Stomach (tissue), 8 donors: ENCODE measurements at regions not wholly inside any gene's neighbourhood (a gene's known extent, or its start where the extent isn't known, plus 50 kb on each side); places are given as distances from the start of the nearest gene placed in this dataset.

Experiments
- DNase-seq, 2 donors: peaks; one replicate each; pipeline versions ENCODE4 v3.0.0 to v3.0.0-alpha.2; 2013 to 2019
- H3K27ac ChIP-seq, 5 donors: fragments of 200-600 bp in 4 of 5; sonication (generic) in 4 of 5; one replicate each; pipeline ENCODE4 v1.5.1; 2013 to 2019; ENCODE audit warnings: mild to moderate bottlenecking in 1 of 5, moderate library complexity in 1 of 5
- H3K27me3 ChIP-seq, 3 donors: fragments of 200-600 bp; sonication (generic); one replicate each; pipeline ENCODE4 v1.5.1; 2017 to 2019; ENCODE audit warnings: mixed run types in 1 of 3
- H3K36me3 ChIP-seq, 4 donors: fragments of 200-600 bp; sonication (generic); 1 replicate in 3 of 4; 2 replicates in 1 of 4; pipeline ENCODE4 v1.5.1; 2016 to 2019
- H3K4me1 ChIP-seq, 4 donors: fragments of 200-600 bp; sonication (generic); one replicate each; pipeline ENCODE4 v1.5.1; 2016 to 2019
- H3K4me3 ChIP-seq, 4 donors: fragments of 200-600 bp; sonication (generic) in 3 of 4; one replicate each; pipeline ENCODE4 v1.5.1; 2016 to 2019; ENCODE audit warnings: mild to moderate bottlenecking in 1 of 4
- H3K9me3 ChIP-seq, 4 donors: fragments of 200-600 bp; sonication (generic); one replicate each; pipeline ENCODE4 v1.5.1; 2016 to 2019
- CTCF ChIP-seq, 7 experiments: fragments of 450-650 bp in 4 of 7; fragments of 200-600 bp in 3 of 7; sonication (generic) in 3 of 7; IDR thresholded peaks; one replicate each; pipeline ENCODE4 v1.5.1; 2016 to 2019; ENCODE audit warnings: antibody characterized with exemption in 7 of 7, control low read depth in 2 of 7, mild to moderate bottlenecking in 1 of 7
- EP300 ChIP-seq: sonication (generic); formaldehyde crosslinking; IDR thresholded peaks from one replicate; pipeline ENCODE4 v1.6.1; 2017; ENCODE audit warnings: antibody characterized with exemption
- POLR2A ChIP-seq, 4 donors: fragments of 450-650 bp; IDR thresholded peaks; one replicate each; pipeline ENCODE4 v1.6.1; 2016; ENCODE audit warnings: antibody characterized with exemption in 4 of 4, control low read depth in 2 of 4, mild to moderate bottlenecking in 1 of 4, moderate library complexity in 1 of 4
- POLR2AphosphoS5 ChIP-seq, 3 donors: sonication (generic); formaldehyde crosslinking; IDR thresholded peaks; one replicate each; pipeline ENCODE4 v1.6.1; 2016; ENCODE audit warnings: antibody characterized with exemption in 3 of 3
- WGBS, 5 donors: extraction: QIAGEN DNeasy Blood & Tissue Kit in 3 of 5; methylation state at CpG; one replicate each; pipeline versions ENCODE4 v1.1.5 to v1.1.7; 2013 to 2018; 5-methylcytosine and 5-hydroxymethylcytosine counted together
- intact Hi-C: fragments of 100-400 bp; cut with DNase I; formaldehyde crosslinking; loops from one replicate; pipeline ENCODE4 v1.15.1; 2023; ENCODE audit warnings: low total_unique reads
- small RNA-seq, 4 donors: library from RNA; depleted of rRNA; stranded (forward); fragments of <200 nt; gene quantifications; one replicate each; pipeline ENCODE3, GENCODE V24; 2016
- donor health status: healthy with polysubstance abuse.
- donor health status: Bipolar disorder and iron deficiency.
- donor health status: healthy.

GRCh38 chr6:127053032-127053874 lies 65.2 kb upstream of the RSPO3 start:
- Histone ChIP-seq H3K4me3 (no peak overlapping the region), H3K27me3 (no peaks in the 10 kb centered on the region), H3K36me3 (no peaks in the 10 kb centered on the region), H3K27ac (no peak overlapping the region), H3K4me1 (no peaks in the 10 kb centered on the region), H3K9me3 (no peaks in the 10 kb centered on the region)
- 52 to 66% (median 62%) methylated on average over 2 of the region's 2 CpGs for WGBS, 5 donors
- intact Hi-C loops, result no loop called here
- no peak for TF ChIP-seq CTCF (IDR thresholded peaks at IDR 0.05)
- no peak for TF ChIP-seq POLR2A (IDR thresholded peaks at IDR 0.05)
- no peak for TF ChIP-seq POLR2AphosphoS5 (IDR thresholded peaks at IDR 0.05)
- no peak for TF ChIP-seq EP300
- DNase-seq, result no peak

- no peak overlapping the region for H3K27ac ChIP-seq
- no peaks in the 10 kb centered on the region for H3K27me3 ChIP-seq
- H3K9me3 ChIP-seq, result no peaks in the 10 kb centered on the region
- intact Hi-C loops, result no loop called here
- no peaks in the 10 kb centered on the region for H3K36me3 ChIP-seq
- 42 to 50% (median 47%) methylated on average over 1 of the region's 1 CpG for WGBS, 5 donors
- no peak overlapping the region for H3K4me3 ChIP-seq
- no peak for DNase-seq
- no peaks in the 10 kb centered on the region for H3K4me1 ChIP-seq
- TF ChIP-seq EP300, result no peak
- no peak for TF ChIP-seq POLR2AphosphoS5 (IDR thresholded peaks at IDR 0.05)
- TF ChIP-seq CTCF (IDR thresholded peaks at IDR 0.05), result no peak
- no peak for TF ChIP-seq POLR2A (IDR thresholded peaks at IDR 0.05)
These were observed 64.6 kb upstream of the RSPO3 start for GRCh38 chr6:127053875-127054235.

- DNase-seq, result no peak
- Histone ChIP-seq H3K4me3 (no peak overlapping the region), H3K9me3 (peaks cover 0 to 13% (median 4%) of the 10 kb centered on the region in 4 donors), H3K36me3 (no peaks in the 10 kb centered on the region), H3K27ac (no peak overlapping the region), H3K27me3 (no peaks in the 10 kb centered on the region), H3K4me1 (no peaks in the 10 kb centered on the region)
- intact Hi-C loops, result no loop called here
- TF ChIP-seq POLR2A (IDR thresholded peaks at IDR 0.05) (no peak), EP300 (no peak), CTCF (IDR thresholded peaks at IDR 0.05) (no peak), POLR2AphosphoS5 (IDR thresholded peaks at IDR 0.05) (no peak)
- WGBS, 5 donors, result 83 to 98% (median 97%) methylated on average over 2 of the region's 2 CpGs
These were observed 60.4 kb upstream of the RSPO3 start for GRCh38 chr6:127058027-127058426.

- H3K4me3 ChIP-seq, result no peak overlapping the region
- no peak for DNase-seq
- H3K27ac ChIP-seq, result no peak overlapping the region
- intact Hi-C loops, result no loop called here
- H3K36me3 ChIP-seq, result no peaks in the 10 kb centered on the region
- TF ChIP-seq CTCF (IDR thresholded peaks at IDR 0.05), result no peak
- WGBS, 5 donors, result 74 to 86% (median 82%) methylated on average over 2 of the region's 2 CpGs
- H3K9me3 ChIP-seq, result peaks cover 0 to 13% (median 4%) of the 10 kb centered on the region in 4 donors
- H3K27me3 ChIP-seq, result no peaks in the 10 kb centered on the region
- no peaks in the 10 kb centered on the region for H3K4me1 ChIP-seq
These were observed 59.5 kb upstream of the RSPO3 start for GRCh38 chr6:127058936-127059335.

Small RNA genes in the stretch of these regions (small RNA-seq; reads per million reads assigned to genes)
- gene MIR588, result 0 reads per million in 4 donors
- 0 reads per million in 4 donors for gene RNU6-200P
